DMS153 treated with DMSO at 0.1 percent for 48 hours (cell line): ENCODE measurements at regions not wholly inside any gene's neighbourhood (a gene's known extent, or its start where the extent isn't known, plus 50 kb on each side); places are given as distances from the start of the nearest gene placed in this dataset.

Source experiments
- DNase-seq: peaks from one replicate; lab custom pipeline; 2025; ENCODE audit not compliant: unreplicated experiment; lab: John Stamatoyannopoulos, UW

DNA sequence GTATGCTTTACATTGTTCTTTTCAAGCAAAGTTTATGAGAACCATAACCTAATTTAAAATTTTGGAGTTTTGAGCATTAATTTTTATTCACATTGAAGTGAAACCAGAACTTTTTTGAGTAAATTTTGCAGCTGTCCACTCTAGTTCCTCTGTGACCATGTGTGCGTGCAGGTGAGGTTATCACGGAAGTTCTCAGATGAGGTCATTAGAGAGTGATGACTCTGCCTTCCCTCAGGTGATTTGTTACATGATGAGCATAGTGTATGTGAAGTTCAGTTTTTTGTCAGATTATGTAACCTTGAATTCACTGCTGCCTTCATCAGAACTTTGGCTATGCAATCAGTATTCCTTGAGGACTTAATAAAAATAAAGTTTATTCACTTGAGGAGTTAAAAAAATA lies 828.2 kb downstream of the ADGRL2 start:
- DNase-seq: no peak

DNA sequence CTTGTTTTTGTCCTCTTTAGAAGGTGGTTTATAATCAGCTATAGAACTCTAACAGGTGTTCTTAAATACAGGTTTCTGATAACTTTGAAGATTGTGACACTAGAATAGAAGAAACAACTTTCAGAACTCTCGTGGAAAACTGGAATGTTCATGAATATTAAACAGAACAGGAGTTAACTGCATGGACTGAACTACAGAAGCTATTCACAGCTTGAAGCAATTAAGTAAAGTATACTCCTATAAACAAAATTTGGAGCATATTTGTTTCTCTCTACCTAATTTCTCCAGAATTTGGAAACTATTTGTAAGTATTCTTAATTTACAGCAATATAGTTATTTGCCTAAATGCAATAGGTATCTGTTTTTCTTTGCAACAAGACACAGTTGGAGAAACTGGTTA lies 824.8 kb downstream of the ADGRL2 start:
- no peak for DNase-seq

DNA sequence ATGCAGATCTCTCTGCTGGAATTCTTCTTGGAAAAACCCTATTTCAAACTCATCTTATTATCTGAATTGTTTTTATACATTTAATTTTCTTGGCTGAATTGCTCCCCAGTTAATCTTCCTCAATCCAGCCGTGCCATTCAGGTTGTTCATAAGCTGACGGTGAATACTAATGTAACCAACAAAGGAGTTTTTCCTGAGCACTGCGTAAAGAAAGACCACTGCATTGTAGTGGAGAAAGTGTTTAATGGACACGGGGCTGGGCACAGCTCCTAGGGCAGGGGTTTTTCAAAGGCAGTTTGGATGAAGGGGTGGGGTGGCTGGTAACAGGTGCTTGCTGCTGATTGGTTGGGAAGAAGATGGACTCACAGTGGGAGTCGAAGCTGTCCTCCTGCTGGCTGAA lies 820.3 kb downstream of the ADGRL2 start:
- DNase-seq: no peak

- DNase-seq: no peak
These were observed 813.4 kb downstream of the ADGRL2 start for GRCh38 chr1:82614090-82614489.

DNA sequence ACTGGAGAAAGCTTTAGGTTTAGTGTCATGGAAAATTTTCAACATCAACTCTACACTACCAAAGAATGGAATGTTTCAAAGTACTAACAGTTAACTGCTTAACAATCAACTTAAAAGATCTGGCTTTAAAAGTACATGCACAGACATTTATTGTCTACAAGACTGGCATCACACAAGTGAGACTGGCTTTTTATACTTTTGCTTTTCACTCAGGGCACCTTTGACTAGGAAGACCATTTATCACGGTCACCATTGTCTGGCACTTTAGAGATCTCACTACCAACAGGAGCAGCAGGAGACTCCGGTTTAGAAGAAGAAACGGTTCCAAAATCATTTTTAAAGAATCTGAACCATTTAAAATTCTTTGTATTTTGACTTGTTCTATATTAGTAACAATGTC lies 812.3 kb downstream of the ADGRL2 start:
- no peak for DNase-seq

GRCh38 chr1:82606546-82606945 lies 805.8 kb downstream of the ADGRL2 start:
- DNase-seq: no peak

GRCh38 chr1:82604524-82604923 lies 803.8 kb downstream of the ADGRL2 start:
- DNase-seq: no peak

DNA sequence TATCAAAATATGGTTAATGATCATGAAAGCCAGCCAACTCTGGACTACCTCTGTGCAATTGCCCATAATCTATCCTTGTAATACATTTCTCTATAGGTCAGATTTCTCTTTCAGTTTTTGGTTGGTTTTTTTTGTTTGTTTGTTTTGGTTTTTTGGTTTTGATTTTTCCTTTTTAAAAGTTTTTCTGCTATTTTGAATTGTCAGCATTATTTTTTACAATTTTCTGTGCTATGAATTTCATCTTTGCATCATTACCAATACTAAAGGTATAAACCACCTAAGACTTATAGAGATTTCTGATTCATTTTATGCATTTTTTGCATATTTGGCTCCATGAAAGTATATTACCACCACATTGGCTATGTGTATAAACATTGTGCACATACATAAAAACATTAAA lies 799.6 kb downstream of the ADGRL2 start:
- DNase-seq: no peak

GRCh38 chr1:82598812-82599211 lies 798.1 kb downstream of the ADGRL2 start:
- DNase-seq: no peak

GRCh38 chr1:82598337-82598736 lies 797.6 kb downstream of the ADGRL2 start:
- no peak for DNase-seq

DNA sequence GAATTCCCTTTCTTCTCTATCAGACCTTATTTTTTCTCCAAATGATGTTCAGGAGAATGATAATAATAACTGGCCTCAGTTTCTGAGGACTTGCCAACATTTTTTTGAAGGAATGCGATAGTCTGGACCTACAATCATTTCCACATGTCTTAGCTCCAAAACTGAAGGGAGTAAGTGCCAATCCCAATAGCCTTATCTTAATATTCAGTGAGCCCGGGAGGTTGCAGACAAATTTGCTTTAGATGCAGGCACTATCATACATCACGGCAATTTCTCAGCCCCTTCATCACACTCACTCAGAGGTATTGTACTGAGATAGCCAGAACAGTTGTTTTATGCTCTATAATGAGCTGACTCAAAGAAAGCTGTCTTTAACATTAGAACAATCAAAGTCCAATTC lies 796.9 kb downstream of the ADGRL2 start:
- DNase-seq: no peak

GRCh38 chr1:82597141-82597540 lies 796.4 kb downstream of the ADGRL2 start:
- DNase-seq: no peak

DNA sequence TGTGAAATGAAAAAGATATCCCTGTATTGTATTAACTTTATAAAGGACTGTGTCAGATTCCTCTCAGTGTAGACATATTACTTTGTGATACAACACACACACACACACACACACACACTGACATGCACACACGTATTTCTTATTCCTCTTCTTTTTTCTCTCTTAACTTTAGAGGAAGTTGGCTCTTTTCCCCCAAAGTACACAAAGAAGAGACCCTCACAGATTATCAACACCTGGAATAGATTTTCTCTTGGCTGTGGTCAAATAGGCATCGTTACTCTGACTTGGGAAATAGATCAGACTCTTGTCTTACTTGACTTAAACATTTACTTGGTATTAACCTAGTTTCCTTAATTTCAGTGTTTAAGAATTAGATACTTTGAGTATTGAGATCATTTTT lies 792.8 kb downstream of the ADGRL2 start:
- no peak for DNase-seq

GRCh38 chr1:82589588-82589987 lies 788.9 kb downstream of the ADGRL2 start:
- DNase-seq: no peak

DNA sequence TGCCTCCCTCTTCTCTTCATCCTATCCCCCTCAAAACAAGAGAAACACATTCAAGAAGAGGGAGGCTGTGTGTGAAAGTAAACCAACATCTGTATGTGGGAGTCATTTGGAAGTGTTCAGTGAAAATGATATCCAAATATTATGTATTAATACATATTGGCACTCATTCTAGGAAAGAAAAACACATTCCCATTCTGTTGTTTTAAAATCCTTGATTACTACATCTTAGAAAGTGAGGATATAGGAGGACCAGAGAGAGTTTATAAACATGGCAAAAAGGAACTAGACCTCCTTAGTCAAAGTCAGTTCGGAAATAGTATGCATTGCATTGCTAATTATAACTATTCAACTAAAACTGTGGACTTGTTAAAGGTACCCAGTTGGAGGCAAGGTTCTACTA lies 786.6 kb downstream of the ADGRL2 start:
- no peak for DNase-seq

DNA sequence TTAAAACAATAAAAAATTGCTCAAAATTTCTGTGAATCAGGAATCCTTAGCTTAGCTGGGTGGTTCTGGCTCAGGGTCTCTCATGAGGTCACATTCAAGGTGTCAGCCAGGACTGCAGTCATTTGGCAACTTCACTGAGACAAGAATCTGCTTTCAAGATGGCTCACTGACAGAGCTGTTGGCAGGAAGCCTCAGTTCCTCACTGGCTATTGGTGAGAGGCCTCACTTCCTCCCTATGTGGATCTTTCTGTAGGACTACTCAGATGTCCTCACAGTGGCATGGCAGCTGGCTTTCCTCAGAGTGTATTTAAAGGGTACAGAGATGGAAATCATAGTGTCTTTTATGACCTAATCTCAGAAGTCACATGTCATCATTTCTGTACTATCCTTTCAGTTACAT lies 785.7 kb downstream of the ADGRL2 start:
- no peak for DNase-seq

GRCh38 chr1:82582347-82582746 lies 781.6 kb downstream of the ADGRL2 start:
- no peak for DNase-seq

GRCh38 chr1:82578086-82578726 lies 777.5 kb downstream of the ADGRL2 start:
- no peak for DNase-seq

DNA sequence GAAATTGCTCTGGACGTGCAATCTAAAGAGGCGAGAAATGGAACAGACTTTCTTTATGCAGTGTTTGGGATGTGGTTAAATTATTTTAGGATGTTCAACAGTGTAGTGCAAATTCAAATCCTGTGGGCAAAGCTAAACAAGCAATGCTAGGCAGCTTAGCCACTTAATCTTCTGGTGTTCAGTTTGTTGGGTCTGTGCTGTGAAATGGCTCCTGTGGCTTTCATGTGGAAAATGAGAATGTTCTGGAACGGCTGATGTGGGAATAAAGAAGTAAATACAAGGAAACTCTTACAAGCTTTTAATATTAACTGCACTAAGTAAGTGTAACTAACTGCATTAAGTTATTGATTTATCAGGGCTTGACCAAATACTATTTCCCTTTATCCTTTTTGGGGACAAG lies 766.6 kb downstream of the ADGRL2 start:
- DNase-seq: no peak

DNA sequence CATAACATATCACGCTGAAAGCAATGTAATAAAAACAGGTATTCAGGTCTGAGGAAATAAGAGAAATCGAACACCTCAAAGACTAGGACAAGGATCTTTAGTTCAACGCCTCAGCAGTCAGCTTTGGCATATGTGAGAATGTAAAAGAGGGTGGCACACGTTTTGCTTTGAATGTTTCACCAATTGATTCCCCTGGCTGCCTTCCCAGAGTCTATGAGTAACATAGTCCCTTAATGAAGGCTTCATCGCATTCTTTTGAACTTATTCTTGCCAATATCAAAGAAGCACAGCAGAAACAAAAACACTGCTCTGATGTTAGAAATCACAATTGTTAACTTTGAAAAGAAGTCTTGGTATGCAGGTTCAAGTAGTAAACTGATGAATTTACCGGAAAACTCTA lies 764.8 kb downstream of the ADGRL2 start:
- no peak for DNase-seq

DNA sequence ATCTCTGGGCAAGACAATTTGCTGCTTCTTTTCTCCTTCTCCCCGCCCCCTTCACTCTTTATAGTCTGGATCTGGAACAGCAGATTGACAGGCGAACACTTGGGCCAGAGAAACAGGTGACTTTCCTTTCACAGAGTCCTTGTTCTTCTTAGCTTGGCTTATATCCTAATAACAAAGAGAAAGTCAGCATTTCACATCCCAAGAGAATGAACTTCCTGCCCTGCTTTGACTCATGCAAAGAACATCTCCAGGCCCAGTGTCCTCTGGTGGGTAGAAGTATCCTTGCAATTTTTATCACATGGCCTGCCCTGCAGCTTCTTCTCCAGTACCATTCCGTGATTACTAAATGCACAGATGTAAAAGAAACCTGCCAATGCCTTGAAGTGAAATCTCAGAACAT lies 764.4 kb downstream of the ADGRL2 start:
- no peak for DNase-seq

DNA sequence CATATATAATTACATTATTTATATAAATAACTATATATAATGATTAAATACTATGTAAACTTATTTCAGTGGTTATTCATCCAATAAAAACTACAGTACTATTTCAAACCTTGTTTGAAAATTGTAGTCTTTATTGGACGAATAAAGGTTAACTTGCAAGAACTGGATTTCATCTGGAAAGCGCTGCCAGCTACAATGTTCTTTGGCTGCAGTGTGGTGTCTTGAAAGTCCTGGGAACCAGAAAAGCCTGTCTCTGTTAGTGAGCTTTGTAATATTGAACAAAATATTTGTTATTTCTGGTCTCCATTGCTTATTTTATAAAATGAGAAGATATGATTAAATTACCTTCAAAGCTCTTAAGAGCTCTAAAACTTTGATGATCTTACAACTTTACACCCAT lies 763.6 kb downstream of the ADGRL2 start:
- DNase-seq: no peak

DNA sequence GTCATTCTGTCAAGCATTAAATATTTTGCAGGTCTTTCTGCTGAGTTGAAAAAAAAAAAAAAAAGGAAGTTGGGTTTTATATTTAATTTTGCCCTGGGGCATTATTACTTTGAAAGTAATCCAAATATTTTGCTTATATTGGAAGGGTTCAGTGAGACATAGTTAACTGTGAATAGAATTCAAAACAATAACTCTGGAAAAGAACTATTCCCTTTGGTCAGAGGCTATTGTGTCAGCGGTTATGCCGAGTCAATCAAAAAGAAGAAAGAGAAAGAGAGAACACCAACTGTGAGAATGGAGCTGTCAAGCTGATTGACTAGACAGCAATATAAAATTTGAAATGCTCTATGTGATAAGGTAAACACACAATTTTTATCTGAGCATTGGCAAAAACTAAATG lies 761.7 kb downstream of the ADGRL2 start:
- DNase-seq: no peak

DNA sequence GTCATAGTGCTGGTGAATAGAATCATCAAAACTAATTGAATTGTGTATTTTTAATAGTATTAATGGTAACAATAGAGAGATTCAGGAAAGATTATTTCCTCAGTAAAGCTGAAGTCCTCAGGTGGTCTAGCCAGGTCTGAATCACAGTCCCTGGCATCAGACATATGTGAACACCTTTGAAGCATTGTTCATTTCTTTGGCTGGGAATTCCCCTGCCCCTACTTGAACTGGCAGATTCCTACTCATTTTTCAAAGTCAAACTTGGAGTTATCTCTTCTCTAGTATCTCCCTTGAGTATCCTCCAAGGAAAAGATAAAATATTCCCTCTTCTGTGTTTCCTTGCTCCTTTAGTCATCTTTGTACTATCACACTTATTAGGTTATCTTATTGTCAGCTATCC lies 759.8 kb downstream of the ADGRL2 start:
- no peak for DNase-seq
